Fibroblast of mammary gland (primary cell): ENCODE measurements at regions not wholly inside any gene's neighbourhood (a gene's known extent, or its start where the extent isn't known, plus 50 kb on each side); places are given as distances from the start of the nearest gene placed in this dataset.

Experiments used
- DNase-seq: peaks from one replicate; pipeline ENCODE4 v3.0.0-alpha.2; 2010; ENCODE audit warnings: low read depth
- H3K4me3 ChIP-seq: 2 replicates; pipeline ENCODE4 v1.5.1; 2011; ENCODE audit warnings: low read depth, mild to moderate bottlenecking, low read length, moderate library complexity; ENCODE audit not compliant: control insufficient read depth
- CTCF ChIP-seq: conservative IDR thresholded peaks from 2 replicates; pipeline ENCODE4 v1.5.1; 2011; ENCODE audit warnings: low read depth, low read length, inconsistent platforms; ENCODE audit not compliant: control insufficient read depth, insufficient read depth

DNA sequence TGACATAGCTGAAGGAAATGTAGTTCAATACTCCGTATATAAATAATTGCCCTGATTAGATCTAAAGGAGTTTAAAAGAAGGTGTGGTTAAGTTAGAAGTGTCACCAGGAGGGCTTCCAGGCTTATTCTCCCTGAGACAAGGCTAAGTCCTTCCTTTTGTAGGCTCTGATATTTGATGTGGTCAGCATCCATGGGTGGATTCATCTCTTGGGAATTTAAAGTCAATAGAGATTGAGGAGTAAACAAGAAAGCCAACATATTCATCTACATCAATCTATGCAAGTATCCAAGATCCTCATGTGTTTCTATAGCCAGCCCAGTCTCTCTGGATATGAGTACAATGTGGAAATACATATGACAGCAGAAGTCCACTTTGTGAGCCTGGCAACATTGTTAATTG is 76.8 kb downstream of the KCTD12 start:
- no peak for TF ChIP-seq CTCF
- H3K4me3 ChIP-seq, result no peak overlapping the region
- peak; percentile 34 for DNase-seq

DNA sequence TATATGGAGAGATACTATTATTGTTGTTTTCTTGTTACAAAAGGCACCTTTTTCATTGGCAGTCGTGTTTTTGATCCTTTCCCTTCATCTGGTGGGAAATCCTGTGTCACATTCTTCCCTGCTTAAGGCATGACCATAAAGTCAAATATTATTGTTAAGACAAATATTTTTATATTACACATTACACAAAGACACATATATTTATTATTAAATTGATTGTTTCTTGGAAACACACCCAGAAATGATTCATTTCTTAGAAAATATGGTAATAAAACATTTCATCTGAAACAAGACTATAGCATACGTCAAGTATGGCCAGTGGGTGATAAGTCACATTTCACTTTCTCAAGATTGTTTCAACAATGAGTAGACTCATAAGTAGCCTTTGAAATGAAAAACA is 77.3 kb downstream of the KCTD12 start:
- no peak for TF ChIP-seq CTCF
- peak; percentile 77 for DNase-seq
- no peak overlapping the region for H3K4me3 ChIP-seq

GRCh38 chr13:76804801-76805200 is 81.4 kb downstream of the KCTD12 start:
- TF ChIP-seq CTCF, result no peak
- DNase-seq, result no peak
- H3K4me3 ChIP-seq, result no peak overlapping the region

- DNase-seq, result no peak
- no peak overlapping the region for H3K4me3 ChIP-seq
- no peak for TF ChIP-seq CTCF
Observed at GRCh38 chr13:76803831-76804230, 82.4 kb downstream of the KCTD12 start.

- TF ChIP-seq CTCF, result no peak
- no peak for DNase-seq
- no peak overlapping the region for H3K4me3 ChIP-seq
Observed at GRCh38 chr13:76800943-76801342, 85.3 kb downstream of the KCTD12 start.

- no peak overlapping the region for H3K4me3 ChIP-seq
- peak; percentile 10 for DNase-seq
- no peak for TF ChIP-seq CTCF
Observed at GRCh38 chr13:76799696-76800095, 86.5 kb downstream of the KCTD12 start.

GRCh38 chr13:76798037-76798436 is 88.2 kb downstream of the KCTD12 start:
- DNase-seq, result peak; percentile 18

More at GRCh38 chr13:76798037-76798436, 88.2 kb downstream of the KCTD12 start:
- no peak for TF ChIP-seq CTCF
- H3K4me3 ChIP-seq, result no peak overlapping the region
